GM18517 (cell line): ENCODE measurements at regions not wholly inside any gene's neighbourhood (a gene's known extent, or its start where the extent isn't known, plus 50 kb on each side); places are given as distances from the start of the nearest gene placed in this dataset.

ENCODE experiments used
- ATAC-seq: cut with Tn5 transposase; IDR thresholded peaks from one replicate; pipeline ENCODE4 v1.9.1; 2021; ENCODE audit warnings: mild to moderate bottlenecking, moderate library complexity; ENCODE audit not compliant: unreplicated experiment

- ATAC-seq, result no peak
Observed at GRCh38 chr20:58071298-58071697, 157.2 kb downstream of the ANKRD60 start.

DNA sequence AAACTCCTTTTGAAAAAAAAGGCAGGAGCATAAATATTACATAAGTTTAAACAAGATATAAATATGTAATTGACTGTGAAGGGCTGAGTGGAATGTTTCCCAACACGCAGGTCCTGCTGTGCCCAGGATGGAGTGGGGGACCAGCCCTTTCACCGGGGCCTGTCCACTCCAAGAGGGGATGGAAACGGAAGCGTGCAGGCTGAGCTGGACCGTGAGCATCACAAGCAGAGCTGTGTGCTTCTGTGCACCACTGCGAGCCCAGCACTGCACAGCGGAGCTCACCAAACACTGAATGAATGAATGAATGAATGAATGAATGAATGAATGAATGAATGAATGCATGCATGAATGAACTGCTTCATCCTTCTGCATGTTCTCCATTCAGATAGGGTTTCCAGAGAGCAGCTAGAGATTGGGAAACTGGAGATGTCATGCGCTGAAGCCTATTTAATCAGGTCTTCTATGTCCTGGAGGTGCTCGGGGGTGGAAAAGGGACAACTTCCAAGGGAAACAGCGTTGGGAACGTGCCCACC, 157.7 kb downstream of the ANKRD60 start:
- ATAC-seq, result no peak

DNA sequence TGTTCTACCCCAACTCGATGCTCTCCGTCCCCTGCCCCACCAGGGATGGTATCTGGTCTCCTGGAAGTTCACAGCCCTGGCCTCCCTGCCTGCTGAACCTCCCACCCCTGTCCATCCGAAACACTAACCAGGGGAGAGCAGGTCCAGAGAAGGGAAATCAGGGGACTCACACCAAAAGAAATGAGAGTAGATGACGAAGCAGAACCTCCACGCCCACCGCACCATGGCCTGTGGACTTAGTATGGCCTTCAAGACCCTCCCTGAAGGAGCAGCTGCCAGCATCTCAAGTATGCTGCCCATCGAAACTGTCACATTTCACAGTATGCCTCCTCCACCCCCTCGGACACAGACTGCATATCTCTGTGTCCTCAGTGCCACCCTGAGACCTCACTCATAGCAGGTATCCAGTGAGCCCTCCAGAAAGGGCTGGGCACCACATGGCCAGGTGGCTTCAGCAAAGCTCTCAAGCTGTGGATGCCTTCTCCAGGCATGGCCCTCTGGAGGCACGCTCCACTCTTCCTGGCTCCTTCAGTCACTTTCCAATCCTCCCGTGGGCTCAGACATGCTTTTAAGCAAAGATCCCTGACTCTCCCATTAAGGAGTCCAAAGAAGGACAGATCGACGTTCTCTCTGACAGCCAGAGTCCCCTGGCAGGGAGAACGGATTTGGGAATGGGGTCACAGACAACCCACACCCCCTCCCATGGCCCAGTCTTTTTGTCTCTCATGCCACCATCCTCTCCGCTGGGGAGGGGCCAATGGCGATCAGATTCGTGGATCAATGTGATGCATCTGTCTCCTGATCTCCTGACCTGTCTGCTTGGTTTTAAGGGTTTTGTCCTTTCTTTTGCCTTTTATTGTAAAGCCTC, 158.4 kb downstream of the ANKRD60 start:
- no peak for ATAC-seq

DNA sequence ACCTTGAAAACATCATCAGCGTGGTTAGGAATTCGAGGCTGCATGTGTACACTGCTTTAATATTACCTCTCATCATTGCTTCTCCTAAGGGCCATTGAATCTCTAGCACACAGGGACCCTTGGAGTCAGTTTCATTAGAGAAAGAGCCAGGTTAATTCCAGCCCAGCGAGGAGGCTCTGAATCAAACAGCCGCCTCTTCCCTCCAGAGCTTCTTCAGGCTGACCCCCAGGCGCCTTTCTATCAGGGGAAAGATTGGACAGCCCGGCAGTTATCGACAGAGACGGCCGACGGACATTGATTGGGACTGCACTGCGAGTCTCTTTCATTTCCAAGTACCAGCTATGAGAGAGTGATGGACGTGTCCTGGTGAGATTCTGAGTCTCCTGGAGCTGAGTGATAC, 159.2 kb downstream of the ANKRD60 start:
- ATAC-seq, result no peak

DNA sequence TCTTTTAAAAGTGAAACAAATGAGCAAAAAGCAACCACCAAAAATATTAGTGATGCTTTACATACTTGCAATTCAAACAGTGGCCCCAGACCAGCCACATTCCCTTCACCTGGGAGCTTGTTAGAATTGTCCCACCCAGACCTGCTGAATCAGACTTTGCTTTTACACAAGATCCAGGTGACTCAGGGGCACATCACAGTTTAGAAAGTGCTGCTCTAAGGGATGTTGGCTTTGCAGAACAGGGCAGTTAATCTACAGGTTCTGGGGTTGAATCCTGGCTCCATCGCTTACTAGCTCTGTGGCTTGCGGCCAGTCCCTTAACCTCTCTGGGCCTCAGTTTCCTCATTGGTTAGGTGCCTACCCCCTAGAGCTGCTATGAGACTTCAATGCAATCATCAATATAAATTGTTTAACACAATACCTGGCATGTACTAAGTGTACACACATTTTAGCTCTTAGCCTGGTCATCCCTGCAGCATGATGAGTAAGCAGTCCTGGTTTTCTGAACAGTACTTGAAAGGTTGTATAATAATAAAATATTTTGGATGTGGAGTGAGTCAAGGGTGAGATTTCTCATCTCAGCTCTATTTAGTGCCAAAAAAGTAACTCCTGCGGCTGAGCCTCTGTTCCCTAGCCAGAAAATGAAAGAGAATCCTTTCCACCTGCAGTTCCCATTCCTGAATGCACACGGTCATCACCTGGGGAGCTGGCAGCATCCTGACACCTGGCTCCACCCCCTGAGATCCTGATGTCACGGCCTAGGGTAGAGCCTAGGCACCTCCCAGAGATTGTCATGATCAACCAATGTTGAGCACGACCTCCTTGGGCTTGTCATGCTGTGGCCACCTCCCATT, 162.7 kb downstream of the ANKRD60 start:
- no peak for ATAC-seq

- ATAC-seq, result no peak
Observed at GRCh38 chr20:58064411-58065010, 163.9 kb downstream of the ANKRD60 start.

- no peak for ATAC-seq
Observed at GRCh38 chr20:58059260-58059544, 169.3 kb downstream of the ANKRD60 start.

DNA sequence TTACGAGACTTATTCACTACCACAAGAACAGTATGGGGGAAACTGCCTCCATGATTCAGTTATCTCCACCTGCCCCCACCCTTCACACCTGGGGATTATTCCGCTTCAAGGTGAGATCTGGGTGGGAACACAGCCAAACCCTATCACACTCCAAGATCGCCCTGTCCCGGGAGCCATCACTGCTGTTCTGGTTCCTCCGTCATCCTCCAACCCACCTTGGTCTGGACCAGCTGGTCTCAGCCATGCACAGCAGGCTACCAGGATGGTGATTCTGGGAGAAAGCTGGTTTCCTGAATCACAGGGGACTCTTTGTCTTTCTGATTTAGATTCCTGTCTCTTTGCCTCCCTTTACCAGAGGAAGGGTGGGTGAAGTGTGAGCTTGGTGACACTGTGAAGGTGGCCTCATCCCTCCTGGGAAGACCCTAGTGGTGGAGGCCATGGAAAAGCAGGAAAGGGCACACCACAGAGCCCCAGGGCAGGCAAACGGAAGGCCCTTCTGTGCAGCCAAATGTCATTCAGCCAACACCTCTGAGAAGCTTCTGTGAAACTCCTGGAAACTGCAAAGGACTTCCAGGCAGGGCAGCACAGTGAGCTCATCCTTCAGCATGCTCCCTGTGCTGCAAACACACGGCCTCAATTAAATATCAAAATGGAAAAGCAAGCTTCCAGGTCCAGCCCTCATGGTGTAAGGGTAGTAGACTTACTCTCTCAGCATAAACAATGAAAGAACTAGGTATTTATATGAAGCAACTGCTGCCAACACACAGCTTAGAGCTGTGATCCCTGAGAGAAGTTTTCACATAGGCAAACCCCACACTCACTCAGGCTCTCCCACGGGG, 169.8 kb downstream of the ANKRD60 start:
- ATAC-seq, result no peak

DNA sequence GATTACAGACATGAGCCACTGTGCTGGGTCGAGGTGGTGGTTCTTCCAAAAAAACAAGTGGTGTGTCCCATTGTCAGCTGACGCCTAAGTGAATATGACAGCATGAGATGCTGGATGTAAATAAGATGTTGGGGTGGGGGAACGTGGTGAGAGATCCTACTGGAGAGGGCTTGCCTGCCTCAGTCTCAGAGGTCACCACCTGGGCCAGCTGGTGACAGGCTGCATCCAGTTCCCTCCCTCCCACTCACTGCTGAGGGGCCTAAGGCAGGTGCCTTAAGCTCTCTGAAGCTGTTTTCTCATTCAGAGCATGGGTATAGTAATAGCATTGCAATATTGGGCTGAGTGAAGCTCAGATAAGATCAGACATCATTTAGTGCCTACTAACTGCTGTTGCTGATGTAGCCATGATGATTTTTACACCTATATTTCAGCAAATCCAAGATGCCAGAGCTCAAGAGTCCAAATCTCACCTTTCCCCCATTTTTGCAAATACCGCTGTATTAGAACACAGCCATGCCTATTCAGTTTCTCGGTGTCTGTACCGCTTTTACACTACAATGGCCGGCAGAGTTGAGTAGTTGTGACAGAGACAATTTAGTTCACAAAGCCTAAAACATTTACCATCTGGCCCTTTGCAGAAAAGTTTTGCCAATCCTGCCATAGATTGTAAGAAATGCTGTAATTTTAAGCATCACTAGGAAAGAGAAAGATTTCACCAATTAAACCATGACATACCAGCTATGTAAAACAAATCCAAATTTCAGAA, 171.3 kb downstream of the ANKRD60 start:
- ATAC-seq, result no peak

DNA sequence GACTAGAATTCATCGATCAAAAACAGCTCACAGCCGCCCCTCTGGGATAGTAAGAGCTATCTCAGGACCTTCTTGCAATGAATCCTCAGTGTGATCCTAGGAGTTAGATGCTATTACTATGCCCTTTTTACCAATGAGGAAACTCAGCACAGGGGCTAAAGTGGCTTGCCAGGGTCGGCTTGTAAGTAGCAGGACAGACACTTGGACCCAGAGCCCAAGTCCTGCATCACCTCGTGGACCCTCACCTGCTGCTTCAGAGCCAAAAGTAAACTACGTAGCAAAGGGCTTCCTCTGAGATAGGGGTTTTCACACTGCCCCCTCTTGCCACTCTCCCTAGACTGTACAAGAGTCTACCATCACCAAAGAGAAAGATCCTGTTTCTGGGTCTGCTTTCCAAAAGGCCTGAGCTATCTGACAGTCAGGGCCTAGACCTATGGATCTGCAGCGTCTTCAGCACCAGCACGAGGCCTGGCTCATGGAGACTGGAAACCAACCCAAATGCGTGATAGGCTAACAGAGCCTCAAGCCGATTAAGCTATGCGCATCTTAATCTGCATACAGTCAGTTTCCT, 172.3 kb downstream of the ANKRD60 start:
- no peak for ATAC-seq

- no peak for ATAC-seq
Observed at GRCh38 chr20:58054780-58055373, 173.6 kb downstream of the ANKRD60 start.

DNA sequence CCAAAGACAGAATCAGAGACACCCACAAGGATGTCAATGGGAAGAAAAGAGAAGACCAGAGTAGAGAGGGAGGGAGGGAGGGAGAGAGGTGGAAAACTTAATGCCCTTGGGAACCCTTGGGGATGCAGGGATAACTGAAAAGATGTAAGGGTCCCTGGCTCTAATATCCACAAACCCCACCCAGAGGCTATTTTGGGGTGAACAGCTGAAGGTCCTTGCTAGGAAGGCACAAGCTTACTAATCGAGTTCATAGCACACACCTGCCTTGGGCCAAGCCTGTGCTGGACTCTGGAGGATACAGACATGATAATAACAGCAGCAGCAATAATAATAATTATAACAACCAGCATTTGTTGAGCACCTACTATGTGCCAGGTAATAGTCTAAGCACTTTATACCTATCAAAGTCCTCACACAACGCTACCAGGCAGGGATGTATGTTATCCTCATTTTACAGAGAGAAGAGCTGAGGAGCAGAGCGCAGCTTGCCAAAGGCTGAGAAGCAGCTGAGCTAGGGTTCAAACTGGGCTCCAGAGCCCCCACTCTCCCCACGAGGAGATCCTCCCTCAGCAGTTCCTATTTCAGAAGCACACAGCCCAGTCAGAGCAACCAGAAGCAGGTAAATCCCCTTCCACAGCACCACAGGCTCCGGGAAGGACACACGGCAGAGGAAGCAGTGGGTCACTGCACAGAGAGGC, 174.2 kb downstream of the ANKRD60 start:
- no peak for ATAC-seq

DNA sequence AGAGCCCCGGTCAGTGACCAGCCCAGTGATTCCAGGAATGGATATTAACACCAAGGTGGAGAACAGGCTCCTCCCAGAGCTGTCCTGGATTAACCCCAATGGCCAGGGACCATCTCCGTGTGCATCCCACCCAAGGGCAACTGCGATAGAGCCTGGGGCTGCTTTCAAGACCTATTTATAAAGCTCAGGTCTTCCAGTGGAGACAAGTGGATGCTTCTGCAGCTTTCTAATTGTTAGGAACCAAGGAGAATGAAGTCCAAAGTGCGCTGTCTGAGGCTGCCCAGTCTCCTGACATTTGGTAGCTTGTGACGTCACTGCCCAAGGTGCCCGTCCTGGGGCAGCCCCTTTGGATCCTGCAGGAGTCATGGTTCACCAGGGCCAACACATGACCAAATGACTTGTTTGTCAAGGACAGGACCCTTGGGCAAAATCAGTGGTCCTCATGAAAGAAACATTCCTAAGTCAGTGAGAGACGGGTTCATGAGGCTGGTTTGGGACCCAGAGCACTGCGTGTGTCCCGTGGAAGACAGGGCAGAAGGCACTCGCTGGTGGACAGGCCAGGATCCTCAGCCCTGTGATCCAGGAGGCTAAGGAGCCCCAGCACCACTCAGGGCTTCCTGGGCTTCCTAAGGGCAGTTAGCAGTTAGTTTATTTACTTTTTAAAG, 174.9 kb downstream of the ANKRD60 start:
- no peak for ATAC-seq

- no peak for ATAC-seq
Observed at GRCh38 chr20:58051367-58051766, 177.1 kb downstream of the ANKRD60 start.

- ATAC-seq, result no peak
Observed at GRCh38 chr20:58048096-58048702, 180.3 kb downstream of the ANKRD60 start.

DNA sequence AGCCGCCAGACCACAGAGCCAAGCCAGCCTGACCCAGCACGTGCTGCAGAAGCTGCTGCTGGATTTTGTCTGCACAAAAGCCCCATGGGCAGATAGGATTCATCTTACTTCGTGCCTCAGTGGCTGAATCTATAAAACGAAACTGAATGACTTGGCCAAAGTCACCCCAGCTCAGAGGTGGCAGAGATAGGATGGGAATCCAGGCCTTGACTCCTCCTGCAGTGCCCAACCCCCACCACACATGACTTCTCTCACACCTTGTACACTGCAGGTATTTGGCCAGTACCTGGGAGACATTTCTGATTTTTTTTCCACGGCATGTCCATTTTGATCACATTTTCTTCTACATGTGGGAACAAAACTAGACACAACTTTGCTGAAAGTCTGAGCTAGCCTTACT, 182.1 kb downstream of the ANKRD60 start:
- ATAC-seq, result no peak

GRCh38 chr20:58045579-58045978, 182.9 kb downstream of the ANKRD60 start:
- ATAC-seq, result no peak
